K562 (cell line): ENCODE measurements at regions not wholly inside any gene's neighbourhood (a gene's known extent, or its start where the extent isn't known, plus 50 kb on each side); places are given as distances from the start of the nearest gene placed in this dataset.

Experiments used
- ATAC-seq: fragments of 200-7000 bp; cut with Tn5 transposase; 3 replicates; pipeline ENCODE4 v1.9.1; 2020; ENCODE audit warnings: moderate library complexity
- BruUV-seq: library from RNA; stranded (reverse); fragments of 400-500 nt; replicated peaks from 2 replicates; lab custom pipeline; 2021; lab: Mats Ljungman, UMichigan
- CTCF ChIA-PET: fragments of 300-600 bp; formaldehyde crosslinking; extraction: SDS; loops from one replicate; lab custom pipeline; 2021; ENCODE audit warnings: low intra/inter-chr PET ratio; lab: Yijun Ruan, JAX
- POLR2A ChIA-PET: fragments of 300-600, 350-650 bp; sonication (Branson Sonifier 250); formaldehyde crosslinking; extraction: SDS; loops from one replicate; lab custom pipeline; 2021; ENCODE audit warnings: antibody characterized with exemption, inconsistent platforms; lab: Yijun Ruan, JAX
- DNase-seq, 4 experiments: peaks; one replicate each; pipeline versions ENCODE4 v3.0.0 to v3.0.0-alpha.2; 2011 to 2018; ENCODE audit warnings: low spot score in 3 of 4, mixed read lengths in 3 of 4; ENCODE audit errors: extremely low read depth in 1 of 4
- FAIRE-seq: peaks from 2 replicates; lab custom pipeline; 2011; peaks lifted over from hg19 to GRCh38; lab: Jason Lieb, UNC
- H2AFZ ChIP-seq: 2 replicates; pipeline ENCODE4 v1.6.0; 2011; ENCODE audit warnings: low read depth, low read length, control low read depth, inconsistent platforms
- H3K27ac ChIP-seq: fragments of 200-600 bp; 3 replicates; pipeline ENCODE4 v1.8.0; 2011; ENCODE audit warnings: low read depth, mild to moderate bottlenecking, control low read depth, inconsistent platforms, low read length, moderate library complexity, mixed read lengths; ENCODE audit errors: extremely low read depth
- H3K27me3 ChIP-seq, 2 experiments: fragments of 300-600 bp in 1 of 2; 2 replicates in 1 of 2; 3 replicates in 1 of 2; pipeline versions ENCODE4 v1.6.0 to v1.8.0; 2011; ENCODE audit warnings: inconsistent platforms in 2 of 2, low read length in 2 of 2, mild to moderate bottlenecking in 1 of 2, mixed read lengths in 1 of 2, moderate library complexity in 1 of 2; ENCODE audit not compliant: control insufficient read depth in 2 of 2, insufficient read depth in 2 of 2
- H3K36me3 ChIP-seq: fragments of 300-600 bp; 3 replicates; pipeline ENCODE4 v1.8.0; 2011; ENCODE audit warnings: mild to moderate bottlenecking, low read length, inconsistent platforms; ENCODE audit not compliant: control insufficient read depth, insufficient read depth
- H3K4me1 ChIP-seq, 2 experiments: fragments of 200-600 bp in 1 of 2; replicated peaks in 1 of 2; 2 replicates in 1 of 2; 3 replicates in 1 of 2; pipeline versions ENCODE4 v1.5.1 to v1.8.0; 2011; ENCODE audit warnings: inconsistent platforms in 2 of 2, low read length in 2 of 2, mild to moderate bottlenecking in 1 of 2, mixed read lengths in 1 of 2, moderate library complexity in 1 of 2; ENCODE audit not compliant: control insufficient read depth in 2 of 2, insufficient read depth in 2 of 2
- H3K4me2 ChIP-seq: 2 replicates; pipeline ENCODE4 v1.6.1; 2011; ENCODE audit warnings: low read length, control low read depth, inconsistent platforms, mixed read lengths; ENCODE audit not compliant: insufficient read depth
- H3K4me3 ChIP-seq: fragments of 200-600 bp; sonication (generic), shearing (Covaris generic); 2 replicates; pipeline ENCODE4 v1.5.1; 2016; ENCODE audit warnings: control low read depth, inconsistent platforms
- H3K79me2 ChIP-seq: fragments of 200-600 bp; 3 replicates; pipeline ENCODE4 v1.8.0; 2011; ENCODE audit warnings: low read length, inconsistent platforms; ENCODE audit not compliant: control insufficient read depth, insufficient read depth
- H3K9ac ChIP-seq, 2 experiments: 2 replicates each; pipeline versions ENCODE4 v1.6.0 to v1.6.1; 2011; ENCODE audit warnings: low read depth in 2 of 2, low read length in 2 of 2, control low read depth in 1 of 2, inconsistent platforms in 1 of 2, mild to moderate bottlenecking in 1 of 2, mixed read lengths in 1 of 2; ENCODE audit not compliant: insufficient read depth in 1 of 2
- H3K9me1 ChIP-seq: one replicate; pipeline ENCODE4 v1.6.0; 2011; ENCODE audit warnings: inconsistent platforms, mild to moderate bottlenecking, low read length, moderate library complexity; ENCODE audit not compliant: control insufficient read depth, insufficient read depth
- H3K9me3 ChIP-seq: replicated peaks from 2 replicates; pipeline ENCODE4 v1.5.1; 2011; ENCODE audit warnings: low read depth, low read length, inconsistent platforms; ENCODE audit not compliant: control insufficient read depth, insufficient read depth
- H4K20me1 ChIP-seq: replicated peaks from 2 replicates; pipeline ENCODE4 v1.6.1; 2011; ENCODE audit warnings: low read length, inconsistent platforms, mixed read lengths; ENCODE audit not compliant: control insufficient read depth, insufficient read depth
- BMI1 ChIP-seq: fragments of 150-350 bp; IDR thresholded peaks from 2 replicates; pipeline ENCODE4 v1.6.1; 2014; ENCODE audit warnings: low read length
- WGBS: fragments of 100-300 bp; shearing (Covaris generic); methylation state at CpG from one replicate; pipeline ENCODE4 v1.1.6; 2016; ENCODE audit warnings: low coverage, mixed read lengths; ENCODE audit not compliant: insufficient coverage; ENCODE audit errors: missing lambda C conversion rate; 5-methylcytosine and 5-hydroxymethylcytosine counted together
- in situ Hi-C: fragments of 300-500 bp; cut with MboI; formaldehyde crosslinking; loops from 4 replicates; pipeline ENCODE4 v1.15.0; 2018; ENCODE audit warnings: inconsistent platforms, mixed read lengths
- intact Hi-C: fragments of 100-400 bp; cut with micrococcal nuclease; formaldehyde crosslinking; loops from 2 replicates; pipeline ENCODE4 v1.14.2; 2022
- TF ChIP-seq, protein P1 (sequence below), 3 experiments: IDR thresholded peaks in 2 of 3; conservative IDR thresholded peaks in 1 of 3; 2 replicates each; pipeline ENCODE4 v1.5.1; 2011 to 2012; ENCODE audit warnings: low read length in 3 of 3, mild to moderate bottlenecking in 3 of 3, control low read depth in 2 of 3, improper control_type of control experiment in 1 of 3, inconsistent platforms in 1 of 3, low read depth in 1 of 3, mixed read lengths in 1 of 3, moderate library complexity in 1 of 3; ENCODE audit not compliant: insufficient read depth in 2 of 3
- TF ChIP-seq, protein P2 (sequence below): fragments of 450-650 bp; IDR thresholded peaks from 2 replicates; pipeline ENCODE4 v1.6.1; 2016; ENCODE audit warnings: missing biosample characterization, missing genetic modification characterization

DNA sequence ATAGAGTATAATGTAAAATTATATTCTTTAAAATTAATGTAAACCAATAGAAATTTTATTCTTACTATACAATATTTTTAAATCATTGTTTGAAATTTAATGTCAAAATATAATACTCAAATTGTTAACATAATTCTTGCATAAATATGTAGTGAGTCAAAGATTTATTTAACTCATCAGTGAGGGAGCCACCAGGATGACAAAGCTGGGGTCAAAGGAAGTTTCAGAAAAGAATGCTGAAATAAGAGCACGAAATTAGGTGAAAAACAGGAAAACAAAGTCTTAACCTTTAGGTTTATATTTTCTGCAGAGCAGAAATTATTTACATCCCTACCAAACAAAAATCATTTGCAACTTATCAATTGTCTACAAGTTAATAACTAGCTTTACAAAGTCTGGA is 74.1 kb downstream of the DIPK2A start (continued):
- TF ChIP-seq, protein P1, sequence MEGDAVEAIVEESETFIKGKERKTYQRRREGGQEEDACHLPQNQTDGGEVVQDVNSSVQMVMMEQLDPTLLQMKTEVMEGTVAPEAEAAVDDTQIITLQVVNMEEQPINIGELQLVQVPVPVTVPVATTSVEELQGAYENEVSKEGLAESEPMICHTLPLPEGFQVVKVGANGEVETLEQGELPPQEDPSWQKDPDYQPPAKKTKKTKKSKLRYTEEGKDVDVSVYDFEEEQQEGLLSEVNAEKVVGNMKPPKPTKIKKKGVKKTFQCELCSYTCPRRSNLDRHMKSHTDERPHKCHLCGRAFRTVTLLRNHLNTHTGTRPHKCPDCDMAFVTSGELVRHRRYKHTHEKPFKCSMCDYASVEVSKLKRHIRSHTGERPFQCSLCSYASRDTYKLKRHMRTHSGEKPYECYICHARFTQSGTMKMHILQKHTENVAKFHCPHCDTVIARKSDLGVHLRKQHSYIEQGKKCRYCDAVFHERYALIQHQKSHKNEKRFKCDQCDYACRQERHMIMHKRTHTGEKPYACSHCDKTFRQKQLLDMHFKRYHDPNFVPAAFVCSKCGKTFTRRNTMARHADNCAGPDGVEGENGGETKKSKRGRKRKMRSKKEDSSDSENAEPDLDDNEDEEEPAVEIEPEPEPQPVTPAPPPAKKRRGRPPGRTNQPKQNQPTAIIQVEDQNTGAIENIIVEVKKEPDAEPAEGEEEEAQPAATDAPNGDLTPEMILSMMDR (IDR thresholded peaks at IDR 0.05 in 2 of 3, conservative IDR thresholded peaks at IDR 0.05 in 1 of 3; ENCODE audit: insufficient read depth in 2 of 3, low read depth in 1 of 3, low read length in 3 of 3) = no peak
- TF ChIP-seq, protein P2, sequence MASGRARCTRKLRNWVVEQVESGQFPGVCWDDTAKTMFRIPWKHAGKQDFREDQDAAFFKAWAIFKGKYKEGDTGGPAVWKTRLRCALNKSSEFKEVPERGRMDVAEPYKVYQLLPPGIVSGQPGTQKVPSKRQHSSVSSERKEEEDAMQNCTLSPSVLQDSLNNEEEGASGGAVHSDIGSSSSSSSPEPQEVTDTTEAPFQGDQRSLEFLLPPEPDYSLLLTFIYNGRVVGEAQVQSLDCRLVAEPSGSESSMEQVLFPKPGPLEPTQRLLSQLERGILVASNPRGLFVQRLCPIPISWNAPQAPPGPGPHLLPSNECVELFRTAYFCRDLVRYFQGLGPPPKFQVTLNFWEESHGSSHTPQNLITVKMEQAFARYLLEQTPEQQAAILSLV (tag) = no peak

DNA sequence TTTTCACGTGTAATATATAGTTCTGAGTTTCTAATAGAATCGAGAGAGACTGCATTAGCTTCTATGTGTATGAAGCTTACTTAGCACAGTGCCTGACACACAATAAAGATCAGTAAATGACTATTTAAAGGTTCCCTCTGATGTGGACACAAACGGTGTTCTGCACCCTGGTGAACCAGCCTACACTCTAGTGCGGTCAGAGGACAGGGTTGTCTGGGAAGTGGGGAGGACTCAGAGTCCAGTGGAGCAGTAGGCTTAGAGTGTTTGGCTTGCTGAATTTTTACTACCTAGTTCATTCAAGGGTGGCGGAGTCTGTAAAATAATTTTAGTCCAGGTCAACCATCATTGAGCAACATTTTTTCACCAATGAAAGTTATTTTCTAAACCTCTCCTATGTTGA is 77.8 kb downstream of the DIPK2A start:
- FAIRE-seq (no peak), DNase-seq (no peak), ATAC-seq (peak; percentile 61)
- H3K36me3 ChIP-seq = no peaks in the 10 kb centered on the region
- H4K20me1 ChIP-seq = no peaks in the 10 kb centered on the region
- H3K4me1 ChIP-seq = no peaks in the 10 kb centered on the region
- BruUV-seq = no TSS peak
- no peaks in the 10 kb centered on the region for H3K9me3 ChIP-seq
- CTCF ChIA-PET = no interaction called here
- intact Hi-C loops = no loop called here
- 0 out of 2 replicates have a peak overlapping the region, but pooled peaks have one; percentile 39 for H2AFZ ChIP-seq
- TF ChIP-seq BMI1 = no peak
- H3K27me3 ChIP-seq = no peaks in the 10 kb centered on the region
- no peak overlapping the region for H3K9ac ChIP-seq
- no peak overlapping the region for H3K27ac ChIP-seq
- no peaks in the 10 kb centered on the region for H3K9me1 ChIP-seq
- H3K4me3 ChIP-seq = no peak overlapping the region
- no peak overlapping the region for H3K4me2 ChIP-seq
- POLR2A ChIA-PET = no interaction called here
- in situ Hi-C loops = no loop called here
- H3K79me2 ChIP-seq = no peaks in the 10 kb centered on the region
- WGBS = 4% methylated on average over 5 of the region's 5 CpGs
